ENCODE measurements at regions not wholly inside any gene's neighbourhood (a gene's known extent, or its start where the extent isn't known, plus 50 kb on each side); places are given as distances from the start of the nearest gene placed in this dataset.
"Not testable (repeated sequence)": the region's sequence is repeated elsewhere in the genome, so short reads cannot be mapped to it uniquely, and the experiment has no call there.

DNA sequence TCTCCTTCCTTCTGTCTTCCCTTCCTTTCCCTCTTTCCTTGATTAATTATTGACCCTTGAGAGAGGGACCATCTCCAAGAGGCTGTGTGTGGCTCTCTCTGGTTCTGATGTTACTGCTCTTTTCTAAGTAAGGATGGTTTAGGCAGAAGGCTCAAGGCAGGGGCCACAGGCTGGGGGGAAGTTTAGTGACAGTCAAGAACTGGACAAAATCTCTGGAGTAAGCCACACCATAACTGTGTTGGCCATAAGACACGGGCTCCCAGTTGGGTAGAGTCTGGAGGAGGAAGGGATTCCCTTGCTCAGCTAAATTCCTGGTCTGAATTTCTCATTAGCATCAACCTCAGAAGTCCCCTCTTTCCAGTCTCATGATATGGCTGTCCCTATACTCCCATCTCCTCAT, 74.7 kb downstream of the BUD13 start:
- DNase-seq = no peak

DNA sequence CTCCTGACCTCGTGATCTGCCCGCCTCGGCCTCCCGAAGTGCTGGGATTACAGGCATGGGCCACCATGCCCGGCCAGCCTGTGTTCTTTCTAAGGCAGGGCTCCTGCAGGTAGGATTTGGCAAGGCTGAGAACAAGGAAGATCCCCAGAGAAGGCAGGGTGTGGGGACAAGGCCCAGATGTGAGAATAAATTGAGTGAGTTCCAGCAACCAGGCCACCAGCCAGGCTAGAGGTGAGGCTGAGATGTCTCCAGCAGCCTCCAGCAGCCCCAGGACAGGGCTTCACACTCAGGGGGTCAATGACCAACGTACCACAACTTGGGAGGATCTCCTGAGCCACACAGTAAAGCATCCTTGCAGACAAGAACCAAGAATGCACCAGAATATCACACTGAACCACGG, 75.1 kb downstream of the BUD13 start:
- no peak for DNase-seq

DNA sequence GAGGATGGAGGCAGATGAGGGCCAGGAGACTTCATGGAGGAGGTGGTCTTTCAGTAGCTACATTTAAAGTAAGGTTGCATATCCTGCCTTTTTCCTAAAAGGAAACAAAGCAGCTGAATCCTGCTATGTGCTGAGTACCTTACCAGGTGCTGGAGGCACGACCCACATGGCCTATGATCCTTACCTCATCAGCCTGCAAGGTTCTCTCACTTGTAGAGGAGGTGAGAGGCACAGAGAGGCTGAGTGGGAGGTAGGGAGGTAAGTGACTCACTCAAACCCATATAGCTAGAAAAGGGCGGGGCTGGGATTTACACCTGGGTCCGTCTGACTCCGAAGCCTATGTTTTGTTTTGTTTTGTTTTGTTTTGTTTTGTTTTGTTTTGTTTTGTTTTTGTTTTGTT, 75.8 kb downstream of the BUD13 start:
- no peak for DNase-seq

DNA sequence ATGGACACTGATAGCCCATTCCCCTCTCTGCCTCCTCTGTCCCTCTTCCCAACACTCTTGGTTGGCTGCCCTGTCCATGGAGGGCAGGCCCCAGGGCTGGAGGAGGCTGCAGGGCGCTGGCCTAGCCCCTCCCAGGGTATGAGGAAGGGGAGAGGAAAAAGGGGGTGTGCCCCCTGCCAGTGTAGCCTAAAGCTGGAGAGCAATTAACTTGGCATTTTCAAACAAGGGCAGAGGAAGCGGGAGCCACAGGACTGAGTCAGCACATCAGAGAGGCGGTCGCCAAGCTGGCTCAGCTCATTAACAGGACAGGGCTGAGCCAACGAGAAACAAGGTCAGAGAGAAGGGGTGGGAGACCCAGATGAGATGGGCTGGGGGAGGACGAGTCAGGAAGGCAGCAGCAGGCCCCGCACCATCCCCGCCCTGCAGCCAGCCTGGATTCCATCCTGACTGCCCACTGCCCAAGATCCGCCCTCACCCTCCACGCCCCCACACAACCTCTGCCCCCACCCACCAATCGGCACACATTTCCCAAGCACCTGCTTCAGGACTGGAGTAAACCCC, 76.3 kb downstream of the BUD13 start:
- DNase-seq = no peak

DNA sequence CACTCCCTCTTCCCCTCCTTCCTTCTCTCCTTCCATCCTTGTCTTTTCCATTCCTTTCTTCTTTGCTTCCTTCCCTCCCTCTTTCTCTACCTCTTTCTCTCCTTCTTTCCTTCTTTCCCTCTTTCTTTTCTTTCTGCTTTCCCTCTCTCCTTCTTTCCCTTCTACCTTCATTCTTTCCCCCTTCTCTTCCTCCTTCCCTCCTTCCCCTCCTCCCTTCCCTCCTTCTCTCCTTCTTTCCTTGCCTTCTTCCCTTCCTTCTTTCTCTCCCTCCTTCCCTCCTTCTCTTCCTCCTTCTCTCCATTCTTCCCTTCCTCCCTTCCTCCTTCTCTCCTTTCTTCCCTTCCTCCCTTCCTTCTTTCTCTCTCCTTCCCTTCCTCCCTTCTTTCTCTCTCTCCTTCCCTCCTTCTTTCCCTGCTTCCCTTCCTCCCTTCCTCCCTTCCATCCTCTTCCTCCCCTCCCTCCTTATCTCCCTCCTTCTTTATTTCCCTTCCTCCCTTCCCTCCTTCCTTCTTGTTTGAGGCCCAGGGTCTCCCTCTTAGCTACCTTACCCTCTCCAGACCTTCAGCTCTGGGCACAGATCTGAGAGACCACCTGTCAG, 77.0 kb downstream of the BUD13 start:
- no peak for DNase-seq

DNA sequence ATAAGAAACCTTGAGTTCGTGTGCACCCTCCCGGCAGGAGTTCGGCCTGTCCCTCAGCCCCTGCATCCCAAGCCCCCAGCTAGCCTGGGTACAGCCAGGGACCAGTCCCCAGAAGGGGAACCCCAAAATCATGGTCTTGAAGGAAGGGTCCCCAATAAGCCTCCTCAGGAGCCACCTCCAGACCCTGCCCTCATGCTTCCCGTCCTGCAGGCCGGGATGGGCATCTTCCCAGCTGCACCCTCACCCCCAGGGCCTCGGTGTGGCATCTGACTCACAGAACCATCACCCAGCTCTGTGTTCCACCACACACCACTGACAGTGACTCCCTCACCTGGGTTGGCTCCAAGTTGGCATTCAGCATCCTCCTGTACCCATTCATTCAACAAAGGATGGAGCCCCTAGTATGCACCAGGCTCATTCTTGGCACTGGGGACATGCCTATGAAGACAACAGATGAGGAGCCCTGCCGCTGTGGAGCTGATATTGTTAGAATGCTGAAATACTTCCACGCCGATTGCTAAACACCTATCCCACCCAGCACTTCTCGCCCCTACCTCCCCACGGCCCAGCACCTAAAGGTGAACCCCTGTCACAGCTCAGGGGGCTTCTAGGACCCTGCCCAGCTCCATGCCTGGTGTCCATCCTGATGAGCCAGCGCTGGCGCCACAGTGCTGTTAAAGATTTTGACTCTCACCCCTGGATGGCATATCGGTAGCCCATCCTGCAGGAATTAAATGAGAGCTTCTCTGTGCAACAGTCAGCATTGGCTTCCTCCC, 77.8 kb downstream of the BUD13 start:
- no peak for DNase-seq

DNA sequence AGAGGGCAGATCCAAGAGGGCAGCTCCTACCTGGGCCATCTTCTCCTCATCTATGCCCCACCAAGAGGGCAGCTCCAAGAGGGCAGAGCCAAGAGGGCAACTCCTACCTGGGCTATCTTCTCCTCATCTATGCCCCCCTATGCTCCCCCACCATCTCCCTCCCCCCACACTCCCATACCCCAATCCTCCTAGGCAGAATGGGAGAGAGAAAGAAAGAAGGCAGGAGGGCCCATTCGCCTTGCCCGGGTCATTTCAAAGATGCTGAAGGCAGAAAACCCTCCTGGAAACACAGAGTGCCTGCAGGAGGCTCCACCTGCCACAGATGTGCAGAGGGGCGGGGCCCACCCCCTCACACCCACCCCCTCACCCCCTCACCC, 78.5 kb downstream of the BUD13 start:
- DNase-seq = no peak

DNA sequence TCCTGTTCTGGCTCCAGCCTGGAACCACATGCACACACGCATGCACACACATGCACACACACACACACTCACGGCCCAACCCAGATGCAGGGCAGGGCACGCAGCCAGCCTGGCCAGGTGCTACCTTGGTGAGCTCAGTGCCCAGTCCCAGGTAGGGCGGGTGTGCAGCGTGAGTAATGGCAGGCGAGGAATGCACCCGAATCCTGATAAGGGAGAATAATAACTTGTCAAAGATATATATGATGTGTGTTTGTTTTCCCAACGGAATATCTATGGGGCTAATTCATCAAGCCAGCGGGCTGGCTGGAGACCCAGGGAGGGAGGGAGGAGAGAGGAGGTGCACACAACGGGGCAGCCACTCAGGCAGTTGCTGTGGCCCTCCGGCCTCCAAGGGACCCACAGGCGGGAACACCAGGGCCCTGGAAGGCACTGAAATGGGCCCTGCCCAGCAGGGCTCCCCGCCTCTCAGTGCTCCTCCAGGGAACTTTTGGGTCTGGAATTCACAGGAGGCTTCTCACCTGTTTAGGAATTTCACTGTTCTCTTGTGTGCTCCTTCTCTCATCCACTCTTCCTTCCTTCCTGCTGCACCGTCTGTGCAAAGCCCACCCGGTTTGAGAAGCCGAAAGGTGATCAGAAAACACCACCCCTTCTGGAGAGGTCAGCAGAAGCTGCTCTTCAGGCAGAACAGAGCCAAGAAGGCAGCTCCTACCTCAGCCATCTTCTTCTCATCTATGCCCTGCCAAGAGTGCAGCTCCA, 79.0 kb downstream of the BUD13 start:
- no peak for DNase-seq

DNA sequence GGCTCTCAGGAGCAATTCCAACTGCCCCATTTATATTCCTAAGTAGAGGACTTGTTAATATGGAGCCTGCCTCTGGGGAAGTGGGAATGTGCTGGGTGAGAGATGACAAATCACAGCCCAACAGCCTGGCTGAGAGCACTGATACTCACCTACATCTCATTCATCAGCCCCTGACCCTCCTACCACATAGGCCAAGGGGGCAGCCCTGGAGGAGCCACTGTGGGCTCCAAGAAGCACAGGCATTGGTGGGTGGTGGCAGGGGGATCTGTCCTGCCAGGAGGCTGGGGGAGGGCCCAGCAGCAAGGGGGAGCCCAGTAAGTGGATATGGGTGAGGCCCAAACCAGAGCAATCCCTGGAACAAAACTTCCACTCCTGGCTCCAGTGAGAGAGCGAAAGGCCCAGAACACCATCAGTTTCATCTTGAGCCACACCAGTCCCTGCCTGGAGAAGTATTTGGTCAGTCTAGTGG, 79.7 kb downstream of the BUD13 start:
- DNase-seq = no peak

DNA sequence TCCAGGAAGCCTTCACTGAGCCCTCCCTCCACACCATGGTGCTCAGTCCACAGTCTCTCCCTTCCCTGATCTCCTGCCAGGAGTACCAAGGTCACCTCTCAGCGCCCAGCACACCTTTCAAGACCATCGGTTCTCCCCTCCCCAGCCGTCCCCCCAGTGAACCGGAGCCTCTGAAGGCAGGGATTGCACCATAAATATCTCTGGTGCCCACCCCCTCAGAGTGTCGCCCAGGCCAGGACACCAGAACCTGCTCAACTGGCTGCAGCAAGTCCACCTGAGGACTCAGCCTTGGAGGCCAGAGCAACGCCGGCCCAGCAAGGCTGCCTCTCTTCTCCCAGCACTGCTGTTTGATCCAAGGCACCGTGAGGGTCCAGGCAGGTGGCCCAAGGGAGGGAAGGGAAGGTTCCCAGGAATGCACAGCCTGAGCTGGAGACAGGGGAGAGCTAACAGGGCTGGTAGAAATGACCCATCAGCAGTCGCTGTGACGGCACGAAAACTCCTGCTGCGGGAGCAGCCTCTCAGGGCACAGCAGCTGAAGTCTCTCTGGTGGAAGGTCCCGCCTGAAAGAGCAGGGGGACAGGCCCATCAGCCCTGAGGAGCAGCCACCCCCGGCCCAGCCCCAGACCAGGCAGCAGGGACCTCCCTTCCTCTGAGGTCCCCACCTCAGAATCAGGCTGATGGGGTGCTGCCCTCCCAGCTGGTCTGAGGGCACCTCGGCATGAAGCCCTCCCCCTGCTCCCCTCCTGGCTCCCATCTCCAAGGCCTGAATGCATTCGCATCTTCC, 80.3 kb downstream of the BUD13 start:
- no peak for DNase-seq

DNA sequence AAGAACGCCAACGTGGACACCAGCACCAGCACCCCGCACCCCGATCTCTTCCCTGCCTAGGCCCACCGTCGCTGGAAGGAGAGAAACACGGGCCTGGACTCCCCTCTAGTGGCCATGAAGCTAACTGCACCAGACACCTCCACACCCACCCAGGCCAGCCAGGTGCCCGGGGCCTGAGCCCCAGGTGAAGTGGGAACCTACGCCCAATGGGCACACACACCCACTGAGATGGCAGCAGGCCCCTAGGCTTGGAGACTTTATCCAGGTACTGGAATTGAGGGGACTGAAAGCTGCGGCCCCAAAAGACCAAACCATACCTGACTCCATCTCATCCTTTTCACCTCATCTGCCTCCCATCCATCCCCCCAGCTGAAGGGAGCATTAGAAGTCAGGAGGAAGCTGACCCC, 81.0 kb downstream of the BUD13 start:
- peak; percentile 18 for DNase-seq

DNA sequence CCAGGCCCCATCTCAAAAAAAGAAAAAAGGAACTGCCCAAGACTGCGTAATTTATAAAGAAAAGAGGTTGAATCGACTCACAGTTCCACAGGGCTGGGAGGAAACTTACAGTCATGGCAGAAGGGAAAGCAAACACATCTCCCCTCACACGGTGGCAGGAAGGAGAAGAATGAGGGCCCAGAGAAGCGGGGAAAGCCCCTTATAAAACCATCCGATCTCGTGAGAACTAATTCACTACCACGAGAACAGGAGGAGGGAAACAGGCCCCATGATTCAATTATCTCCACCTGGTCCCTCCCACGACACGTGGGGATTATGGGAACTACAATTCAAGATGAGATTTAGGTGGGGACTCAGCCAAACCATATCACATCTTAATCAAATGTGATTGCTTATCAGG, 82.2 kb downstream of the BUD13 start:
- no peak for DNase-seq

DNA sequence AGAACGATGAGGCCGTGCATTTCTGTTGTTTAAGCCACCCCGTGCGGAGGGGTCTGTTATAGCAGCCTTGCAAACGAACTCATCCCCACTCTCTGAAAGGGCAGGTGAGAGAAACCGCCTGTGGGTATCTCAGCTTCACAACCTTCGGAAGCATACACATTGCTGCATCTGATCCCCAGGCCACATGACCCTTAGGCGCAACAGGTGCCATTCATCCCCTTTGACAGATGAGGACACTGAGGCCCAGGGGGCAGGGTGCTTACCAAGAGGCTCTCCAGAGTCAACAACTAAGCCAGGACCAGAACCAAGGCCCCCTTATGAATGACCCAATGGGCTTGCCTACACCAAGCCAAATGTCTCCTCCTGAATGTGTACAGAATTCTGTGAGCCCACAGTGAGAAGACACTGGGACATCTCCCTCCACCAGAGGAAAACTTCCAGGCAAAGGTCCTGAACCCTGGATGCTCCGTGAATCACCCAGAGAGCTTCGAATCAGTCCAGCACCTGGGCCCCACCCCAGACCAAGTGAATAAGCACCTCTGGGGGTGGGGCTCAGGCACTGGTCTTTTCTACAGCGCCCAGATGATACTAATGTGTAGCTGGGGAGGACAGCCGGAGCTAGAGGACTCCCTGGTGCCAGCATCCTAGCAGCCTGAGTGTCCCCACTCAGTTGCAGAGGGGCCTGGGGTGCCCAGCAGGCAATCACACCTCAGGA, 83.2 kb downstream of the BUD13 start:
- no peak for DNase-seq

DNA sequence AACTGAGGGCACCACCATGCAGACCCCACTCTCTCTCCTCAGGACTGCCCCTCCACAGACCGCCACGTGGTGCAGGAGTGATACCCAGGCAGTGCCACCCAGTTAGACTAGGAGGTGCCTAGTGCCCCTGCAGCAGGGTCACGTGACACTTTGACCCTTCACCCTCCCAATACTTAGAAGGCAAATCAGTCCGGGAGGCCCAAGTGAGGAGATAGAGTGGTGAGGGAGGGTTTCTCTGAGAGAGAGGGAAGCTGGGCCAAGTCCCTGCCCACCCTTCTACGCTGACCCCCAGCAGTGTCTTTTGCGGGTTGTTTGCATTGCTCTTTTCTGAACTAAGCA, 84.6 kb downstream of the BUD13 start:
- no peak for DNase-seq

DNA sequence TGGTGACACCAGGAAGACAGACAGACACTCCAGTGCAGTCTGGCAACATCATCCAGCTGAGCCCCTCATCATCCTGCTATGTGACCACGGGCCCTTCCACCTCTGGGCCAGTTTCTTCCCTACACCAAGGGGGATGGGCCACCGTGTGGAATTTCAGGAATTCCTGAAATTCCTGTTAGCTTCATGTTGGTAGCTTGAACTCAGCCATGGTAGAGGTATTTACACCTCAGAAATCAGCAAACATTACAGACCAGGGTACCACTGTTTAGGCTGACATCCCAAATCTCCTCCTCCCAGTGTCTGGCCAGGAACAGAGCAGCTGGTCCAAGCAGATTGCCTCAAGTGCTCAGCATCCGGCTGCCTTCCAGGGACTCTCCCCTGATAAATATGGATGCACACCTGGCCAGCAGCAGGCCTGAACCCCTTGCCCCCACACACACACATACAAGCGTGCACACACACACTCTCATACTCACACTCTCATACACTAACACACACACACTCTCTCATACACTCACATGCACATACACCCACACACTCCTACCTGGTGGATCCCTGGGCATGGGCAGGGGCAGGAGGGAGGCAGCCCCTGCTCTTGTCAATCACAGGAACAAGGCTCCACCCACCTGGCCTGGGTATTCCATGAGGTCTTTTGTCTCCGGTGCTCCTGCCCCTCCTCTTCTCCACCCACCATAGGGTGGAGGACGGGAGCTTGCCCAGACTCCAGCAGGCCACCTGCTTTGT, 85.2 kb downstream of the BUD13 start:
- DNase-seq = no peak

DNA sequence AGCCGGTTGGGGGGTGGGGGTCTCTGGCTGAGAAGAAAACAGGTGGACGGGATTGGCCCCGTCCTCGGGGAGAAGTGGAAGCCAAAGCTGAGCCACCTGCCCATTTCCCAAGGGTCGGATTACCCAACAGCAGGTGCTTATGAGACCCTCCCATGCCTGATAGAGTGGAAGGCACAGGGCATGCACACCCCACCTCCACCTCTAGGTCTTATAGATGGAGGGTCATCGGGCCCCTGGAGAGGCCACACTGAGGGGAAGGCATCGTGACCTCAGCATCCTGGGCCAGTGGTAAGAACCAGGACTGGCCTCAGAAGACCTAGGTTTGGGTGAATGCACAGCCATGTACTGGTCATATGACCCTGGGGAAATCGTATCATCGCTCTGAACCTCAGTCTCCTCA, 85.9 kb downstream of the BUD13 start:
- DNase-seq = no peak

DNA sequence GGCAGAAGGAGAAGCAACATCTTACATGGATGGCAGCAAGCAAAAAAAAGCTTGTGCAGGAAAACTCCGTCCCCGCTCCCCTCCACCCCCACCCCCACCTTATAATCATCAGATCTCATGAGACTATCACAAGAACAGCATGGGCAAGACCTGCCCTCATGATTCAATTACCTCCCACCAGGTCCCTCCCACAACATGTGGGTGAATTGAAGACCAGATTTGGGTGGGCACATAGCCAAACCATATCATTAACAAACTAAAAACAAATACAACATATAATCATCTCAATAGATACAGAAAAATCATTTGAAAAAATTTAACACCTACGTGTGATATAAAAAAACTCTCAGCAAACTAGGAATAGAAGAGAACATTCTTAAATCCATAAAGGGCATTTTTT, 88.8 kb downstream of the BUD13 start:
- DNase-seq = no peak

DNA sequence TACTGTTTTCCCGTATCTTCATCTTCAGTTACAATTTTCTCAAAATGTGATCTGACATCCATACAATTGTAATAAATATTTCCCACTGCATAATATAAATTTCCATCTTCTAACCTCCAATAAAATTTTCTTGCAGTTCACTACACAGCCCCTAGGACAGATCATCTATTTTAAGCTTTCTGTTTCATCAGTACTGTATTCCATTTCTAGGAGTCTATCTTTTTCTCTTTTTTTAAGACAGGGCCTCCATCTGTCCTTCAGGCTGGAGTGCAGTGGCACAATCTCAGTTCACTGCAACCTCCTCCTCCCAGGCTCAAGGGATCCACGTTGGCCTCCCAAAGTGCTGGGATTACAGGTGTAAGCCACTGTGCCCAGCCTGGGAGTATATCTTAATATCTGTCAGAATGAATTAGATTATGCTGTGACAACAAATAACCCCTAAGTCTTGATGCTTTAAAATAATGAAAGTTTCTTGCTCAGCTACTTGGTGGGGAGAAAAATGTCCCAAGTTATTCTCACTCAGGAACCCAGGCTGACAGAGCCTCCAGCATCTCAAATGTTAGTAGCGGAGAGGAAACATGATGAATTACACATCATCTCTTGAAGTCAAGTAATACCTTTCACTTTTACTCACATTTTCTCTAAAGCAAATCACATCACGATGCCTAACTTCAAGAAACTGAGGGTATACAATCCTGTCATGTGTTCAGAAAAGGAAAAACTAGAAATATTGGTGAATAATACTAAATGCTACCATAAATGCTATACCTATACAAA, 92.2 kb downstream of the BUD13 start:
- no peak for DNase-seq

DNA sequence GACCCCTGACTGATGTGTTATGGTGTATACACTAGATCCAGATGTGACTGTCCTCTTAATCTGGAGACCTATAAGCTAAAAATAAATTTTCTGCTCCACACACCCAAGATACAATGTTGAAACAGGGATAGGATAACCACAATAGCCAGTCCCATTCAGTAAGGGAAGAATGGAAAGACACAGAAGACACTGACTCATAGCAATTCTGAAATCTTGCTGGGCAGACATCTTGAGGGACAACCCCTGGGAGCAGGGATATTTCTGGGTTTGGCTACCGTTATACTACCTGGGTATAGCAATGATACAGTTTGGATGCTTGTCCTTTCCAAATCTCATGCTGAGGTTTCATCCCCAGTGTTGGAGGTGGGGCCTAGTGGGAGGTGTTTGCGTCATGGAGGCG, 93.9 kb downstream of the BUD13 start:
- no peak for DNase-seq

DNA sequence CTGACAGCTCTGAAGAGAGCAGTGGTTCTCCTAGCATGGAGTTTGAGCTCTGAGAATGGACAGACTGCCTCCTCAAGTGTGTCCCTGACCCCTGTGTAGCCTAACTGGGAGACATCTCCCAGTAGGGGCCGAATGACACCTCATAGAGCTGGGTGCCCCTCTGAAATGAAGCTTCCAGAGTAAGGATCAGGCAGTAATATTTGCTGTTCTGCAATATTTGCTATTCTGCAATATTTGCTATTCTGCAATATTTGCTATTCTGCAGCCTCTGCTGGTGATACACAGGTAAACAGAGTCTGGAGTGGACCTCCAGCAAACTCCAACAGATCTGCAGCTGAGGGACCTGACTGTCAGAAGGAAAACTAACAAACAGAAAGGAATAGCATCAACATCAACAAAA, 105.5 kb downstream of the BUD13 start:
- DNase-seq = not testable (repeated sequence)

Measured in NK-92 treated with Interleukin-12 subunit alpha and Interleukin-12 subunit beta, amount 100 ng/mL, for 24 hours (cell line).